ENCODE measurements at regions not wholly inside any gene's neighbourhood (a gene's known extent, or its start where the extent isn't known, plus 50 kb on each side); places are given as distances from the start of the nearest gene placed in this dataset.

GRCh38 chr18:68056936-68057335 is 540.4 kb upstream of the DSEL start:
- TF ChIP-seq POLR2A (IDR thresholded peaks at IDR 0.05), result no peak
- TF ChIP-seq, protein P1, sequence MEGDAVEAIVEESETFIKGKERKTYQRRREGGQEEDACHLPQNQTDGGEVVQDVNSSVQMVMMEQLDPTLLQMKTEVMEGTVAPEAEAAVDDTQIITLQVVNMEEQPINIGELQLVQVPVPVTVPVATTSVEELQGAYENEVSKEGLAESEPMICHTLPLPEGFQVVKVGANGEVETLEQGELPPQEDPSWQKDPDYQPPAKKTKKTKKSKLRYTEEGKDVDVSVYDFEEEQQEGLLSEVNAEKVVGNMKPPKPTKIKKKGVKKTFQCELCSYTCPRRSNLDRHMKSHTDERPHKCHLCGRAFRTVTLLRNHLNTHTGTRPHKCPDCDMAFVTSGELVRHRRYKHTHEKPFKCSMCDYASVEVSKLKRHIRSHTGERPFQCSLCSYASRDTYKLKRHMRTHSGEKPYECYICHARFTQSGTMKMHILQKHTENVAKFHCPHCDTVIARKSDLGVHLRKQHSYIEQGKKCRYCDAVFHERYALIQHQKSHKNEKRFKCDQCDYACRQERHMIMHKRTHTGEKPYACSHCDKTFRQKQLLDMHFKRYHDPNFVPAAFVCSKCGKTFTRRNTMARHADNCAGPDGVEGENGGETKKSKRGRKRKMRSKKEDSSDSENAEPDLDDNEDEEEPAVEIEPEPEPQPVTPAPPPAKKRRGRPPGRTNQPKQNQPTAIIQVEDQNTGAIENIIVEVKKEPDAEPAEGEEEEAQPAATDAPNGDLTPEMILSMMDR (IDR thresholded peaks at IDR 0.05), result no peak
- no peak for TF ChIP-seq POLR2AphosphoS5 (IDR thresholded peaks at IDR 0.05)
- no peak for TF ChIP-seq EP300 (IDR thresholded peaks at IDR 0.05)

Measured in upper lobe of left lung (tissue), 4 donors.